Kidney (tissue), 13 donors: ENCODE measurements at regions not wholly inside any gene's neighbourhood (a gene's known extent, or its start where the extent isn't known, plus 50 kb on each side); places are given as distances from the start of the nearest gene placed in this dataset.
A peak's percentile ranks its signal among the peaks of the same experiment; 100 is the strongest.

Experiments
- DNase-seq, 5 donors: peaks; one replicate each; pipeline ENCODE4 v3.0.0-alpha.2; 2013 to 2020
- FAIRE-seq: peaks from 2 replicates; lab custom pipeline; 2012; peaks lifted over from hg19 to GRCh38; lab: Jason Lieb, UNC
- H3K27ac ChIP-seq, 2 donors: one replicate each; pipeline ENCODE4 v1.7.0; 2013; ENCODE audit warnings: low read depth in 2 of 2, low read length in 2 of 2, inconsistent platforms in 1 of 2
- H3K27me3 ChIP-seq: one replicate; pipeline ENCODE4 v1.7.1; 2013; ENCODE audit warnings: low read length, inconsistent platforms; ENCODE audit not compliant: control insufficient read depth, insufficient read depth
- H3K36me3 ChIP-seq, 3 donors: one replicate each; pipeline versions ENCODE4 v1.7.0 to v1.7.1; 2013; ENCODE audit warnings: low read length in 3 of 3, control low read depth in 1 of 3, inconsistent platforms in 1 of 3; ENCODE audit not compliant: insufficient read depth in 3 of 3, control insufficient read depth in 2 of 3
- H3K4me1 ChIP-seq, 3 donors: one replicate each; pipeline versions ENCODE4 v1.7.0 to v1.7.1; 2013; ENCODE audit warnings: low read length in 3 of 3, inconsistent platforms in 1 of 3, low read depth in 1 of 3; ENCODE audit not compliant: control insufficient read depth in 2 of 3, insufficient read depth in 2 of 3
- H3K4me3 ChIP-seq, 3 donors: one replicate each; pipeline versions ENCODE4 v1.7.0 to v1.8.1; 2013; ENCODE audit warnings: low read length in 3 of 3, control low read depth in 1 of 3, inconsistent platforms in 1 of 3
- H3K9ac ChIP-seq, 3 donors: one replicate each; pipeline versions ENCODE4 v1.7.0 to v1.7.1; 2013; ENCODE audit warnings: low read length in 3 of 3, control low read depth in 1 of 3, inconsistent platforms in 1 of 3
- H3K9me3 ChIP-seq, 3 donors: one replicate each; pipeline versions ENCODE4 v1.7.0 to v1.7.1; 2013; ENCODE audit warnings: low read length in 3 of 3, control low read depth in 1 of 3, inconsistent platforms in 1 of 3; ENCODE audit not compliant: control insufficient read depth in 2 of 3, insufficient read depth in 1 of 3
- intact Hi-C: fragments of 100-400 bp; cut with DNase I; formaldehyde crosslinking; loops from one replicate; pipeline ENCODE4 v1.11.1; 2022
- TF ChIP-seq, protein P1 (sequence below): IDR thresholded peaks from 3 replicates; pipeline ENCODE4 v1.5.1; 2012; ENCODE audit warnings: mild to moderate bottlenecking, moderate library complexity, borderline replicate concordance; ENCODE audit not compliant: insufficient read depth; ENCODE audit errors: extremely low read depth
- donor health status: control.
- donor health status: control.
- donor health status: control.
- donor health status: control.
- donor health status: control.
- donor health status: DM: yes; HTN: yes; CAD: no.
- donor health status: Normal renal cell carcinoma (clear cell type).

GRCh38 chr5:57676222-57677098, 193.8 kb upstream of the ACTBL2 start:
- DNase-seq (peak in 3 of 5 donors; percentile 21 to 86 (median 68)), FAIRE-seq (no peak)
- no peaks in the 10 kb centered on the region for H3K9me3 ChIP-seq
- no peaks in the 10 kb centered on the region for H3K27me3 ChIP-seq
- no peak overlapping the region for H3K4me3 ChIP-seq
- TF ChIP-seq, protein P1, sequence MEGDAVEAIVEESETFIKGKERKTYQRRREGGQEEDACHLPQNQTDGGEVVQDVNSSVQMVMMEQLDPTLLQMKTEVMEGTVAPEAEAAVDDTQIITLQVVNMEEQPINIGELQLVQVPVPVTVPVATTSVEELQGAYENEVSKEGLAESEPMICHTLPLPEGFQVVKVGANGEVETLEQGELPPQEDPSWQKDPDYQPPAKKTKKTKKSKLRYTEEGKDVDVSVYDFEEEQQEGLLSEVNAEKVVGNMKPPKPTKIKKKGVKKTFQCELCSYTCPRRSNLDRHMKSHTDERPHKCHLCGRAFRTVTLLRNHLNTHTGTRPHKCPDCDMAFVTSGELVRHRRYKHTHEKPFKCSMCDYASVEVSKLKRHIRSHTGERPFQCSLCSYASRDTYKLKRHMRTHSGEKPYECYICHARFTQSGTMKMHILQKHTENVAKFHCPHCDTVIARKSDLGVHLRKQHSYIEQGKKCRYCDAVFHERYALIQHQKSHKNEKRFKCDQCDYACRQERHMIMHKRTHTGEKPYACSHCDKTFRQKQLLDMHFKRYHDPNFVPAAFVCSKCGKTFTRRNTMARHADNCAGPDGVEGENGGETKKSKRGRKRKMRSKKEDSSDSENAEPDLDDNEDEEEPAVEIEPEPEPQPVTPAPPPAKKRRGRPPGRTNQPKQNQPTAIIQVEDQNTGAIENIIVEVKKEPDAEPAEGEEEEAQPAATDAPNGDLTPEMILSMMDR = no peak
- H3K9ac ChIP-seq = no peak overlapping the region
- no peaks in the 10 kb centered on the region for H3K4me1 ChIP-seq
- no peak overlapping the region for H3K27ac ChIP-seq
- H3K36me3 ChIP-seq = no peaks in the 10 kb centered on the region
- intact Hi-C loops = no loop called here

- TF ChIP-seq, protein P1 = no peak
- intact Hi-C loops = no loop called here
- Histone ChIP-seq H3K27me3 (no peaks in the 10 kb centered on the region), H3K36me3 (no peaks in the 10 kb centered on the region), H3K9ac (no peak overlapping the region), H3K9me3 (no peaks in the 10 kb centered on the region), H3K4me3 (no peak overlapping the region), H3K4me1 (no peaks in the 10 kb centered on the region), H3K27ac (no peak overlapping the region)
- DNase-seq = no peak
- FAIRE-seq = no peak
Measured at GRCh38 chr5:57675236-57675635, 192.6 kb upstream of the ACTBL2 start.

GRCh38 chr5:57671371-57671770, 188.8 kb upstream of the ACTBL2 start:
- FAIRE-seq = no peak
- DNase-seq = no peak
- Histone ChIP-seq H3K36me3 (no peaks in the 10 kb centered on the region), H3K27ac (no peak overlapping the region), H3K27me3 (no peaks in the 10 kb centered on the region), H3K9me3 (no peaks in the 10 kb centered on the region), H3K9ac (no peak overlapping the region), H3K4me3 (no peak overlapping the region), H3K4me1 (no peaks in the 10 kb centered on the region)
- intact Hi-C loops = no loop called here
- TF ChIP-seq, protein P1 = no peak
